Spleen (tissue), 11 donors: ENCODE measurements at regions not wholly inside any gene's neighbourhood (a gene's known extent, or its start where the extent isn't known, plus 50 kb on each side); places are given as distances from the start of the nearest gene placed in this dataset.

Source experiments
- DNase-seq: peaks from one replicate; pipeline ENCODE4 v3.0.0-alpha.2; 2020
- H3K27ac ChIP-seq, 8 donors: fragments of 200-600 bp; sonication (generic) in 7 of 8; 1 replicate in 4 of 8; 2 replicates in 4 of 8; pipeline versions ENCODE4 v1.5.0 to v1.8.0; 2016 to 2021; ENCODE audit warnings: inconsistent platforms in 4 of 8, mild to moderate bottlenecking in 4 of 8, moderate library complexity in 1 of 8
- H3K27me3 ChIP-seq, 7 donors: fragments of 200-600 bp; sonication (generic) in 6 of 7; replicated peaks in 1 of 7; 1 replicate in 4 of 7; 2 replicates in 3 of 7; pipeline versions ENCODE4 v1.5.0 to v1.8.0; 2016 to 2021; ENCODE audit warnings: inconsistent platforms in 3 of 7, mild to moderate bottlenecking in 1 of 7
- H3K36me3 ChIP-seq, 6 donors: fragments of 200-600 bp; sonication (generic) in 5 of 6; 1 replicate in 4 of 6; 2 replicates in 2 of 6; pipeline versions ENCODE4 v1.5.0 to v1.8.0; 2016 to 2021; ENCODE audit warnings: inconsistent platforms in 2 of 6
- H3K4me1 ChIP-seq, 6 donors: fragments of 200-600 bp; sonication (generic) in 5 of 6; 1 replicate in 3 of 6; 2 replicates in 3 of 6; pipeline versions ENCODE4 v1.5.0 to v1.8.0; 2016 to 2021; ENCODE audit warnings: inconsistent platforms in 3 of 6
- H3K4me3 ChIP-seq, 8 donors: fragments of 200-600 bp; sonication (generic) in 7 of 8; 1 replicate in 4 of 8; 2 replicates in 4 of 8; pipeline versions ENCODE4 v1.5.0 to v1.8.0; 2016 to 2021; ENCODE audit warnings: inconsistent platforms in 4 of 8, mild to moderate bottlenecking in 4 of 8, moderate library complexity in 2 of 8
- H3K9me3 ChIP-seq, 8 donors: fragments of 200-600 bp; sonication (generic) in 7 of 8; 1 replicate in 4 of 8; 2 replicates in 4 of 8; pipeline versions ENCODE4 v1.5.0 to v1.8.0; 2016 to 2021; ENCODE audit warnings: inconsistent platforms in 4 of 8
- POLR2A ChIP-seq, 3 donors: fragments of 450-650 bp; IDR thresholded peaks; one replicate each; pipeline ENCODE4 v1.5.1; 2017; ENCODE audit warnings: antibody characterized with exemption in 3 of 3, mild to moderate bottlenecking in 1 of 3
- POLR2AphosphoS5 ChIP-seq, 3 donors: sonication (generic); formaldehyde crosslinking; IDR thresholded peaks; one replicate each; pipeline ENCODE4 v1.5.1; 2017; ENCODE audit warnings: antibody characterized with exemption in 3 of 3
- WGBS, 5 donors: extraction: QIAGEN DNeasy Blood & Tissue Kit in 3 of 5; methylation state at CpG; one replicate each; pipeline versions ENCODE4 v1.1.5 to v1.1.7; 2013 to 2018; 5-methylcytosine and 5-hydroxymethylcytosine counted together
- intact Hi-C: fragments of 100-400 bp; cut with DNase I; formaldehyde crosslinking; loops from one replicate; pipeline ENCODE4 v1.15.0; 2023; ENCODE audit warnings: low total_unique reads
- TF ChIP-seq, protein P1 (sequence below), 11 experiments: fragments of 200-600 bp in 7 of 11; fragments of 450-650 bp in 4 of 11; sonication (generic) in 4 of 11; IDR thresholded peaks in 8 of 11; conservative IDR thresholded peaks in 3 of 11; 1 replicate in 7 of 11; 2 replicates in 4 of 11; pipeline versions ENCODE4 v1.4.0 to v1.8.0; 2016 to 2021; ENCODE audit warnings: antibody characterized with exemption in 11 of 11, inconsistent platforms in 4 of 11, mild to moderate bottlenecking in 1 of 11
- donor health status: healthy with polysubstance abuse.
- donor health status: DM: no; HTN: no; CAD: no; lungs with moderate emphysema.
- donor health status: DM: no; HTN: no; CAD: no.
- donor health status: Bipolar disorder and iron deficiency.
- donor health status: healthy.
- donor health status: DM: no; HTN: no; CAD: no.
- donor health status: DM: yes; HTN: yes; CAD: no.

GRCh38 chr17:31649302-31649701, 209.7 kb downstream of the COPRS start:
- TF ChIP-seq POLR2AphosphoS5 (IDR thresholded peaks at IDR 0.05) (no peak), POLR2A (IDR thresholded peaks at IDR 0.05) (no peak)
- TF ChIP-seq, protein P1, sequence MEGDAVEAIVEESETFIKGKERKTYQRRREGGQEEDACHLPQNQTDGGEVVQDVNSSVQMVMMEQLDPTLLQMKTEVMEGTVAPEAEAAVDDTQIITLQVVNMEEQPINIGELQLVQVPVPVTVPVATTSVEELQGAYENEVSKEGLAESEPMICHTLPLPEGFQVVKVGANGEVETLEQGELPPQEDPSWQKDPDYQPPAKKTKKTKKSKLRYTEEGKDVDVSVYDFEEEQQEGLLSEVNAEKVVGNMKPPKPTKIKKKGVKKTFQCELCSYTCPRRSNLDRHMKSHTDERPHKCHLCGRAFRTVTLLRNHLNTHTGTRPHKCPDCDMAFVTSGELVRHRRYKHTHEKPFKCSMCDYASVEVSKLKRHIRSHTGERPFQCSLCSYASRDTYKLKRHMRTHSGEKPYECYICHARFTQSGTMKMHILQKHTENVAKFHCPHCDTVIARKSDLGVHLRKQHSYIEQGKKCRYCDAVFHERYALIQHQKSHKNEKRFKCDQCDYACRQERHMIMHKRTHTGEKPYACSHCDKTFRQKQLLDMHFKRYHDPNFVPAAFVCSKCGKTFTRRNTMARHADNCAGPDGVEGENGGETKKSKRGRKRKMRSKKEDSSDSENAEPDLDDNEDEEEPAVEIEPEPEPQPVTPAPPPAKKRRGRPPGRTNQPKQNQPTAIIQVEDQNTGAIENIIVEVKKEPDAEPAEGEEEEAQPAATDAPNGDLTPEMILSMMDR (IDR thresholded peaks at IDR 0.05 in 8 of 11, conservative IDR thresholded peaks at IDR 0.05 in 3 of 11), result no peak
- Histone ChIP-seq H3K9me3 (peaks cover 0 to 26% (median 13%) of the 10 kb centered on the region in 8 donors), H3K27me3 (peaks cover 0 to 4% (median 0%) of the 10 kb centered on the region in 7 donors), H3K36me3 (no peaks in the 10 kb centered on the region), H3K4me1 (no peaks in the 10 kb centered on the region), H3K4me3 (no peak overlapping the region), H3K27ac (no peak overlapping the region)
- no peak for DNase-seq
- intact Hi-C loops, result no loop called here
- WGBS, 5 donors, result 82 to 93% (median 90%) methylated on average over 3 of the region's 3 CpGs

GRCh38 chr17:31647661-31648060, 211.4 kb downstream of the COPRS start:
- intact Hi-C loops, result no loop called here
- DNase-seq, result no peak
- Histone ChIP-seq H3K9me3 (peaks cover 0 to 27% (median 13%) of the 10 kb centered on the region in 8 donors), H3K27me3 (peaks cover 0 to 1% (median 0%) of the 10 kb centered on the region in 7 donors), H3K4me1 (no peaks in the 10 kb centered on the region), H3K36me3 (no peaks in the 10 kb centered on the region), H3K27ac (no peak overlapping the region), H3K4me3 (no peak overlapping the region)
- TF ChIP-seq POLR2AphosphoS5 (IDR thresholded peaks at IDR 0.05) (no peak), POLR2A (IDR thresholded peaks at IDR 0.05) (no peak)
- TF ChIP-seq, protein P1 (IDR thresholded peaks at IDR 0.05 in 8 of 11, conservative IDR thresholded peaks at IDR 0.05 in 3 of 11), result no peak
- WGBS, 5 donors, result 14 to 28% (median 20%) methylated on average over 1 of the region's 1 CpG

- no peak for DNase-seq
- no peaks in the 10 kb centered on the region for H3K4me1 ChIP-seq
- H3K27me3 ChIP-seq, result peaks cover 0 to 11% (median 0%) of the 10 kb centered on the region in 7 donors
- 87 to 95% (median 89%) methylated on average over 2 of the region's 2 CpGs for WGBS, 5 donors
- TF ChIP-seq, protein P1 (IDR thresholded peaks at IDR 0.05 in 8 of 11, conservative IDR thresholded peaks at IDR 0.05 in 3 of 11), result no peak
- no peak for TF ChIP-seq POLR2AphosphoS5 (IDR thresholded peaks at IDR 0.05)
- H3K36me3 ChIP-seq, result no peaks in the 10 kb centered on the region
- H3K27ac ChIP-seq, result no peak overlapping the region
- peaks cover 0 to 27% (median 13%) of the 10 kb centered on the region in 8 donors for H3K9me3 ChIP-seq
- intact Hi-C loops, result no loop called here
- no peak overlapping the region for H3K4me3 ChIP-seq
Observed at GRCh38 chr17:31646642-31647041, 212.4 kb downstream of the COPRS start.

DNA sequence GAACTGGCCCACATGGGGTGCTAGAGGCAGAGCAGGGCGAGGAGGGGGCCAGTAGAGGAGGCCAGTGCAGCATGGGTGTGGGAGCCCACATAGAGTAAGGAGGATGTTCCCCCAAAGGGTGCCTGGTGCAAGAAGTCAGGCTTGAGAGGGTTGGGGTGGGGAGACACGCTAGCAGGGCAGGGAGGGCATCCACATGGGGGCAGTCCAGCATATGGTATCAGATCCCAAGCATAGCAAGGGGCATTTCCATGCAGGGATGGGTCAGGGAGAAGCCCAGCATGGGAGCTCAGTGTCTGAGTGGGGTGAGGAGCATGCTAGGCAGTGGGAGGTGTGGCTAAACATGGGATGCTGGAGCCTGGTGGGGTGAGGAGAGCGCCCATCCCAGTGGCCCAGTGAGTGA, 213.7 kb downstream of the COPRS start:
- Histone ChIP-seq H3K9me3 (peaks cover 0 to 29% (median 13%) of the 10 kb centered on the region in 8 donors), H3K36me3 (no peaks in the 10 kb centered on the region), H3K4me1 (no peaks in the 10 kb centered on the region), H3K27ac (no peak overlapping the region), H3K27me3 (peaks cover 0 to 23% (median 0%) of the 10 kb centered on the region in 7 donors), H3K4me3 (no peak overlapping the region)
- no peak for DNase-seq
- TF ChIP-seq POLR2AphosphoS5 (IDR thresholded peaks at IDR 0.05) (no peak), POLR2A (IDR thresholded peaks at IDR 0.05) (no peak)
- TF ChIP-seq, protein P1 (IDR thresholded peaks at IDR 0.05 in 8 of 11, conservative IDR thresholded peaks at IDR 0.05 in 3 of 11), result no peak
- intact Hi-C loops, result no loop called here
- WGBS, 5 donors, result 82 to 97% (median 88%) methylated on average over 3 of the region's 3 CpGs
